SK-N-MC (cell line): ENCODE measurements at regions not wholly inside any gene's neighbourhood (a gene's known extent, or its start where the extent isn't known, plus 50 kb on each side); places are given as distances from the start of the nearest gene placed in this dataset.
"Not testable (repeated sequence)": the region's sequence is repeated elsewhere in the genome, so short reads cannot be mapped to it uniquely, and the experiment has no call there.

Experiments
- DNase-seq: peaks from one replicate; pipeline ENCODE4 v3.0.0-alpha.2; 2011; ENCODE audit warnings: low read depth, low spot score
- H3K27ac ChIP-seq: fragments of 200-600 bp; sonication (generic); 2 replicates; pipeline ENCODE4 v1.5.1; 2016; ENCODE audit warnings: mixed run types
- H3K36me3 ChIP-seq: fragments of 200-600 bp; sonication (generic); 2 replicates; pipeline ENCODE4 v1.6.1; 2017; ENCODE audit warnings: antibody characterized with exemption, low read length, mixed read lengths; ENCODE audit not compliant: insufficient read depth
- H3K4me3 ChIP-seq: fragments of 200-600 bp; sonication (generic); 2 replicates; pipeline ENCODE4 v1.5.1; 2016
- H3K9ac ChIP-seq: fragments of 200-600 bp; sonication (generic); 2 replicates; pipeline ENCODE4 v1.8.0; 2017; ENCODE audit warnings: mixed run types, mixed read lengths; ENCODE audit not compliant: insufficient read length
- H3K9me3 ChIP-seq: fragments of 200-600 bp; sonication (generic); 2 replicates; pipeline ENCODE4 v1.6.1; 2017; ENCODE audit warnings: low read depth, mild to moderate bottlenecking, antibody characterized with exemption, low read length, moderate library complexity, mixed read lengths
- EZH2 ChIP-seq: fragments of 200-600 bp; sonication (generic); IDR thresholded peaks from one replicate; pipeline ENCODE4 v1.6.1; 2017; ENCODE audit warnings: antibody characterized with exemption
- FOXP2 ChIP-seq: optimal IDR thresholded peaks from 2 replicates; pipeline ENCODE3; 2011; ENCODE audit warnings: mild to moderate bottlenecking, moderate library complexity; ENCODE audit not compliant: insufficient read depth; ENCODE audit errors: extremely low read length, control extremely low read depth
- POLR2AphosphoS5 ChIP-seq: IDR thresholded peaks from 2 replicates; pipeline ENCODE4 v1.6.1; 2012; ENCODE audit warnings: mild to moderate bottlenecking, low read depth, low read length, borderline replicate concordance

- H3K9me3 ChIP-seq = no peaks in the 10 kb centered on the region
- H3K27ac ChIP-seq = no peak overlapping the region
- no peak overlapping the region for H3K9ac ChIP-seq
- no peak for DNase-seq
- TF ChIP-seq POLR2AphosphoS5 (no peak), EZH2 (no peak), FOXP2 (no peak)
- no peak overlapping the region for H3K4me3 ChIP-seq
- no peaks in the 10 kb centered on the region for H3K36me3 ChIP-seq
Measured at GRCh38 chr3:99565331-99565730, 73.1 kb upstream of the COL8A1 start.

GRCh38 chr3:99562990-99563607 is 75.3 kb upstream of the COL8A1 start:
- no peak overlapping the region for H3K9ac ChIP-seq
- DNase-seq = no peak
- no peaks in the 10 kb centered on the region for H3K9me3 ChIP-seq
- H3K4me3 ChIP-seq = no peak overlapping the region
- no peaks in the 10 kb centered on the region for H3K36me3 ChIP-seq
- TF ChIP-seq EZH2 = no peak
- no peak for TF ChIP-seq FOXP2
- no peak for TF ChIP-seq POLR2AphosphoS5
- no peak overlapping the region for H3K27ac ChIP-seq

- Histone ChIP-seq H3K27ac (no peak overlapping the region), H3K4me3 (no peak overlapping the region), H3K36me3 (no peaks in the 10 kb centered on the region), H3K9ac (no peak overlapping the region), H3K9me3 (no peaks in the 10 kb centered on the region)
- no peak for DNase-seq
- TF ChIP-seq POLR2AphosphoS5 (no peak), FOXP2 (no peak), EZH2 (no peak)
Measured at GRCh38 chr3:99562138-99562537, 76.3 kb upstream of the COL8A1 start.

DNA sequence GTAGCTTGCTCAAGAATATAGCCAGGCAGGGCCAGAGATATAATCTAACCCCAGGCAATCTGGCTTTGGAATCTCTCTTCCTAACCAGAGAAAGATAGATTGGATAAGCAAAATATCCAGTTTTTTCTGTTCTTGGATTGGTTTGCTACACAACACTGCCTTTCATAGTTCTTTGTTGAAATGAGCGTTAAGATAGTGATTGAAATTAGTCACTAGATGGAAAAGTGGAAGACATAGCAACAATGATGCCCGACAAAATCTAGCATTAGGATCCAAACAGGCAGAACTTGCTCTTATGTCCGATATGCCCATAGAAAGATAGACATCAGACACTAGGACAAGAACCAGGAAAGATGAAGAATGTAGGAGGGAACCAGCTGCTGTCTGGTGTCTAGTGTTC is 77.3 kb upstream of the COL8A1 start:
- no peak for TF ChIP-seq EZH2
- no peak for TF ChIP-seq POLR2AphosphoS5
- no peak for TF ChIP-seq FOXP2
- H3K27ac ChIP-seq = no peak overlapping the region
- DNase-seq = no peak
- H3K36me3 ChIP-seq = no peaks in the 10 kb centered on the region
- H3K9me3 ChIP-seq = no peaks in the 10 kb centered on the region
- H3K4me3 ChIP-seq = no peak overlapping the region
- H3K9ac ChIP-seq = no peak overlapping the region

DNA sequence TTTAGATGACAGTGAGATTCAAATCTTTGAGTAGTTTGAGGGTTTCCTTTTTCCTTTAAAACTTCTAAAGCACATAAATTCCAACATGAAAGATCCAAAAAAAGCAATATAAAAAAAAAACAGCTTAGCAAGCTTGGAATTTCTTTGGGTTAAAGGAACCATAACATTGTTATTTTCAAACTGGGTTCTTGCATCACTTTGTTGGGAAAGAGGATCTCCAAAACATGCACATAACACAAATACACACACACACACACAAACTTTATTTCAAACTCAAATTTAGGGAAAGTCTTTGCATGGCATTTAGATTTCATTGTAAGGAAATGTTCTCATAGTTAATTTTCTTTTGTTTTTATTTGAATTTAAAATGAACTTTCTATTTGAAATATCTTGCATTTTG is 79.2 kb upstream of the COL8A1 start:
- DNase-seq = no peak
- TF ChIP-seq POLR2AphosphoS5 = no peak
- TF ChIP-seq FOXP2 = no peak
- TF ChIP-seq EZH2 = no peak
- Histone ChIP-seq H3K36me3 (no peaks in the 10 kb centered on the region), H3K27ac (no peak overlapping the region), H3K4me3 (no peak overlapping the region), H3K9ac (no peak overlapping the region), H3K9me3 (no peaks in the 10 kb centered on the region)

DNA sequence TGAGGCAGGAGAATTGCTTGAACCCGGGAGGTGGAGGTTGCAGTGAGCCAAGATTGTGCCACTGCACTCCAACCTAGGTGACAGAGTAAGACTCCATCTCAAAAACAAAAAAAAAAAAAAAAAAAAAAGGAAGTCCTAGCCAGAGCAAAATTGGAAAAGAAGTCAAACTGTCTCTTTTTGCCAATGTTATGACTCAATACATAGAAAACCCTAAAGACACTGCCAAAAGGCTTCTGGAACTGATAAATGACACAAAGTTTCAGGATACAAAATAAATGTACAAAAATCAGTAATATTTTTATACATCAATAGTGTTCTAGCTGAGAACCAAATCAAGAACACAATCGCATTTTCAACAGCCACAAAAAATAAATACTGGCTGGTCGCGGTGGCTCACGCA is 82.5 kb upstream of the COL8A1 start:
- H3K27ac ChIP-seq, H3K9me3 ChIP-seq, H3K4me3 ChIP-seq, H3K36me3 ChIP-seq, DNase-seq, H3K9ac ChIP-seq: not testable (repeated sequence)

DNA sequence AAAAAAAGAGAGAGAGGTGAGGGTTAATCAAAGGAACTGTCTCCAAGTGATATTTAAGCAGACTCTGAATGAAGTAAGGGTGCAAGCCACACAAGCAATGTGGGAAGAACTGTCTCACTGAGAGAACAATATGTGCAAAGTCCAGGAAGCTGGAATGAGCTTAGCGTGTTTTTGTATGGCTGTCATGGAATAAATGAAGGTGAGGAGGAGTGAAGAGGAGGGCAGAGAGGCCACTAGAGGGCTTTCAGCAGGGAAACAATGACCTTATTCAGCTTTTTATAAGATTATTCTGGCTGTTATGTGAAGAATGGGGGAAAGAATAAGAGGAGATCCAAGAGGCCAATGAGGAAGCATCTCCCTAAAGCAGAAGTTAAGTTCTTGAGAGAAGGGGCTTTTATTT is 86.9 kb upstream of the COL8A1 start:
- no peak overlapping the region for H3K27ac ChIP-seq
- no peaks in the 10 kb centered on the region for H3K9me3 ChIP-seq
- DNase-seq = no peak
- no peak overlapping the region for H3K9ac ChIP-seq
- TF ChIP-seq FOXP2 (no peak), EZH2 (no peak), POLR2AphosphoS5 (no peak)
- H3K4me3 ChIP-seq = no peak overlapping the region
- H3K36me3 ChIP-seq = no peaks in the 10 kb centered on the region

DNA sequence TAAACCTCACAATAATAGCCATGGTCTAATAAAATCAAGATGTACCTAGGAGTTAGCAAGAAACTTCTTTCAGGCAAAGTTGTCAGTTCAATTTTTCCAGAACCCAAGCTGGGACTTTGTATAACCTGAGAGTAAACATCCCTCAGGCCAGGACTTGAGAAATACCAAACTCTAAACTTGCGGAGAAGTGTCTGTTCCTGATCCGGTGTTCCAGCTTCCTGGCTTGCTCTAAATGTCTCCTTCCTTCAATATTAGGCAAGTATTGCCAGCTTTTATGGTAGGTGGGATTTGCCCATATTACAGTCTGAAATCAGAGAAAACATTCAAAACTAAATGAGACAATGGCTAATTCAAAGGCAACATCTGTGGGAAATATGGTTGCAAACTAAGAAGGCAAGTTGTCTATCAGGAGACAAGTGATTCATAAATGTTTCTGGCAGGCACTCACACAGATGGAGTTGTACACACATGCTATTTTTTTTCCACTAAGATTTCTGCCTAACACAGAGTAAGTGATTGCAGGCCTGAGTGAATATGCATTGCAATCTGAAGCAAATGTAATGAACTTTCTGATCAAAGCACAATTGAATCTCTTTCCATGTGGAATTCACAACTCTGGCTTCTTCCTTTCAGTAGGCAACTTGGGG is 88.3 kb upstream of the COL8A1 start:
- no peak for DNase-seq

DNA sequence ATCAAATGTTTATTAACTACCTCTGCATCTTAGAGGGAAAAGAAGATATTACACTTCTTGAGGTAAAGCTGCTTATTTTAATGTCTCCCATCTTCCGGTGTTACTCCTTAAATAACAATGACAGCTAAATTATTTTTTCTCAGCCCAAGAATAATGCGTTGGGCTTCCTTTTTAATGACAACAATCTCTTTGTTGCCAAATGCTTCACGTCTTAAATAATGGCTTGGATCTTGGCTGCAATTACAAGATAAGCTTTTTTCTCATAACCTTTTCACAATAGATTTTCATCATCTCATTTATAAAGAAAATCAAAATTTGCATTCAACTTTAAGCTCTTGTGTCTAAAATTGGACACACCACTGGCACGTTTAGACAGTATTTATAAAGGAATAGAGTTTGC is 89.2 kb upstream of the COL8A1 start:
- Histone ChIP-seq H3K9ac (no peak overlapping the region), H3K4me3 (no peak overlapping the region), H3K9me3 (no peaks in the 10 kb centered on the region), H3K36me3 (no peaks in the 10 kb centered on the region), H3K27ac (no peak overlapping the region)
- TF ChIP-seq FOXP2 (no peak), EZH2 (no peak), POLR2AphosphoS5 (no peak)
- no peak for DNase-seq

More for the DNA sequence above, 88.3 kb upstream of the COL8A1 start:
- no peak for TF ChIP-seq EZH2
- TF ChIP-seq POLR2AphosphoS5 = no peak
- no peak for TF ChIP-seq FOXP2
- H3K4me3 ChIP-seq = no peak overlapping the region
- no peaks in the 10 kb centered on the region for H3K36me3 ChIP-seq
- no peak overlapping the region for H3K27ac ChIP-seq
- no peak overlapping the region for H3K9ac ChIP-seq
- no peaks in the 10 kb centered on the region for H3K9me3 ChIP-seq
